CD4-positive, alpha-beta T cell treated with Interleukin-4 for 4 hours (primary cell): ENCODE measurements at regions not wholly inside any gene's neighbourhood (a gene's known extent, or its start where the extent isn't known, plus 50 kb on each side); places are given as distances from the start of the nearest gene placed in this dataset.
"Not testable (repeated sequence)": the region's sequence is repeated elsewhere in the genome, so short reads cannot be mapped to it uniquely, and the experiment has no call there.

Source experiments
- DNase-seq: peaks from one replicate; pipeline ENCODE4 v3.0.0-alpha.2; 2020

DNA sequence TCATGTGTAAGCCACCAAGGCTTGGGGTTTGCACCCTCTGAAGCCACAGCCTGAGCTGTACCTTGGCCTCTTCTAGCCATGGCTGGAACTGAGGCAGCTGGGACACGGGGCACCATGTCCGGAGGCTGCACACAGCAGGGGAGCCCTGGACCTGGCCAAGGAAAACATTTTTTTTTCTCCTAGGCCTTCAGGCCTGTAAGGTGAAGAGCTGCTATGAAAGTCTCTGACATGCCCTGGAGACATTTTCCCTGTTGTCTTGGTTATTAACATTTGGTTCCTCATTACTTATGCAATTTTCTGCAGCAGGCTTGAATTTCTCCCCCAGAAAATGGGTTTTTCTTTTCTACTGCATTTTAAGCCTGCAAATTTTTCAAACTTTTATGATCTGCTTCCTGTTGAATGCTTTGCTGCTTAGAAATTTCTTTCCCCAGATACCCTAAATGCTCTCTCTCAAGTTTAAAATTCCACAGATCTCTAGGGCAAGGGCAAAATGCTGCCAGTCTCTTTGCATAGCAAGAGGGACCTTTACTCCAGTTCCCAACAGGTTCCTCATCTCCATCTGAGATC, 295.8 kb downstream of the LTN1 start:
- DNase-seq: no peak

GRCh38 chr21:28693476-28693875, 299.2 kb downstream of the LTN1 start:
- DNase-seq: no peak

- DNase-seq: no peak
Observed at GRCh38 chr21:28690196-28690595, 302.5 kb downstream of the LTN1 start.

DNA sequence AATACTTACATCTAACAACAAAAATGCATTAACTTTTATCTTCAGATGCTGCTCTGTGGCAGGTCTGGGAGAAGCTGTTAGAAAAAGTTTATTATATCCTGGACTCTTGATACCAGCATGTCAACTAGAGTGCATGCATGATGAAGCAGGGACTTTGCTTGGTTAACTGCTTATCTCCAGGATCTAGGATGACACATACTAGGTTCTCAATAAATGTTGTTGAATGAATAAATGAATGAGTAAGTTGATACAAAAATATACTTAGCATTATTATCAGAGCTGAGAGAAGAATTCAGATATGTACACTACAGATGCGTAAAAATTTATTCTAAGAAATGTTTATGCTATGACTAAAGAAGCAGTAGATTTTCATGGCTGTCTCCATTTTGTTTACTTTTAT, 304.3 kb downstream of the LTN1 start:
- no peak for DNase-seq

DNA sequence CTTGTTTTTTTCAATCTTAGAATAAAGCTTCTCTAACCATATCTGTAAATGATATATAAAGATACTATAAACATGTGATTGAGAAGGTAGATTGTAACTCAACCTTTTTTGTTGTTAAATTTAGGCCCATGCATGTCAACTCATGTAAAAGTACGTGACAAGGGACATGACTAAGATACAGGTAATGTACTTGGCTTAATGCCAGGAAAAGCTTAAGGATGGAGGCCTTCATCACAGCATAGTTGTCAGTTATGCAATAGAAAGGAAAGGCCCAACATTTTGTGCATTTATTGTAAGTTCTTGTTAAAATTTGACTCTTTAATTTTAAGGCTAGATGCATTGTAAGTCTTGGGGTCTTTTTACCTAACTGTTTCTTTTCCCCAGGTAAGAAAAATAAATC, 305.1 kb downstream of the LTN1 start:
- DNase-seq: no peak

- no peak for DNase-seq
Observed at GRCh38 chr21:28683982-28684752, 308.5 kb downstream of the LTN1 start.

DNA sequence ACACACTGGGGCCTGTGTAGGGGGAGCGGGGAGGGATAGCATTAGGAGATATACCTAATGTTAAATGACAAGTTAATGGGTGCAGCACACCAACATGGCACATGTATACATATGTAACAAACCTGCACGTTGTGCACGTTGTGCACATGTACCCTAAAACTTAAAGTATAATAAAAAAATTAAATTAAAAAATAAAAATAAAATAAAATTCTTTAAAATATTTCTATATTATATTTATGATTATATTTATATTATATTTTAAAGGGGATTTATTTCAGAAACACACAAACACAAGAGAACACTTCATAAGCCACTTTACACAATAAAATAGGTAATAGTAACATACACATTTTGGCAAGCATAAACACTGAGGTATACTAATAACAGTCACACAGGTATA, 309.8 kb downstream of the LTN1 start:
- DNase-seq: not testable (repeated sequence)

DNA sequence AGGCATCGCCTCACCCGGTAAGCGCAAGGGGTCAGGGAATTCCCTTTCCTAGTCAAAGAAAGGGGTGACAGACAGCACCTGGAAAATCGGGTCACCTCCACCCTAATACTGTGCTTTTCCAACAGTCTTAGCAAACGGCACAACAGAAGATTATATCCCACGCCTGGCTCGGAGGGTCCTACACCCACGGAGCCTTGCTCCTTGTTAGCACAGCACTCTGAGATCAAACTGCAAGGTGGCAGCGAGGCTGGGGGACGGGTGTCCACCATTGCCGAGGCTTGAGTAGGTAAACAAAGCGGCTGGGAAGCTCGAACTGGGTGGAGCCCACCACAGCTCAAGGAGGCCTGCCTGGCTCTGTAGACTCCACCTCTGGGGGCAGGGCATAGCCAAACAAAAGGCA, 315.6 kb downstream of the LTN1 start:
- DNase-seq: not testable (repeated sequence)

GRCh38 chr21:28675331-28676041, 317.2 kb downstream of the LTN1 start:
- no peak for DNase-seq

GRCh38 chr21:28674763-28675162, 317.9 kb downstream of the LTN1 start:
- no peak for DNase-seq

DNA sequence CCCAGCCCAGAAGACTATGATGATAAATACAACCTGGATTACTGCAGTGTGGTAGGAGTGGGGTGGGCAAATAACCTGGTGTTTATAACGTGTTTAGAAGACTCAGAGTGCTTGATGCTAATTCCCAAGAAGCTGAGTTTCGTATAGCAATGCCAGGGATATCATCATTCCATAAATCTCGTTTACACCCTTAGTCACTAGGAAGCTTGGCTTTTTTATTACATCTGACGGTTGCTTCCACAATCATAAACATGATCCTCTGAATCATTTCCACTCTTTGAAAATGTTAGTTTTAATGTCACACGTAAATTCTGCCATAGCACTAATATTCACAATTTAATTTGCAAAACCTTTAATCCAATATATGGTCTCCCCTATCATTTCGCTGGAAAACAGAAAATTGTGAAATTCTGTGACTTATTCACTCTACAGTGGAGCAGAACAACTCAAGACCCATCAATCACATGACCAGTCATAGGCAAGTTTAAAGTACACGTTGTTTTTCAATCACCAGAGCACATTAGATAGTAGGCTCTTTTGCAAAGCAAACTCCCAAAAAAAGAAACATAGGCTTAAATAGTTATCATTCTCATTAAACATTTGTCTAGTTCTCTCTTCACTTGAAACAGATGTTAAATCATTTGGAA, 321.0 kb downstream of the LTN1 start:
- no peak for DNase-seq

DNA sequence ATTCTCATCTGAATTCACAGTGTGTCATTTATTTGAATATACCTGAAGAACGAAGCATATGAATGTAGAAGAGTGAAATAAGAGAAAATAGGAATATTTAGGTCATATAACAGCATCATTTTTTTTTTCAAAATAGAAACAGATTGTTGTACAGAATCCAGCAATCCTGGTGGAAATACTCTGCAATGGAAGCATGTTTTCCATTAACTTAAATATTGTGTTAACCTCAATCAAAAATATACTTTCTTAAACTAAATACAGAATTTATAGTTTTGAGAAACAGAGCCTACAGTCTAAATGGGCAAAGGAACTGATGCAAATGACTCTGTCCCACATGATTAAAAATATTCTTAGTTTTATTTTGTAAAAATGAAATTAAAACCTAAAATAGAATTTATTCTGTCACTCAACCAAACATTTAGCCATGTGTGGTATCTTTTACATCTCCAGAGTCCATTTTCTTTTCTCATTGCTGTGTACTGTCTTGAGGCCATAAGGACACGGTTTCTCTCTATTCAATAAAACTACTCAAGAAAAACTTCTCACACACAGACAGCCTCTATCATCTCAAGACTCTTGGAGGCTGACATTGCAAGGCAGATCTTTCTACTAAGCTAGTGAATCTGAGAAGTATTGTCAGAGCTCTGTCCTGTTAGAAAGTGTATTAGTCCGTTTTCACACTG, 322.6 kb downstream of the LTN1 start:
- no peak for DNase-seq

GRCh38 chr21:28669321-28669720, 323.4 kb downstream of the LTN1 start:
- no peak for DNase-seq

DNA sequence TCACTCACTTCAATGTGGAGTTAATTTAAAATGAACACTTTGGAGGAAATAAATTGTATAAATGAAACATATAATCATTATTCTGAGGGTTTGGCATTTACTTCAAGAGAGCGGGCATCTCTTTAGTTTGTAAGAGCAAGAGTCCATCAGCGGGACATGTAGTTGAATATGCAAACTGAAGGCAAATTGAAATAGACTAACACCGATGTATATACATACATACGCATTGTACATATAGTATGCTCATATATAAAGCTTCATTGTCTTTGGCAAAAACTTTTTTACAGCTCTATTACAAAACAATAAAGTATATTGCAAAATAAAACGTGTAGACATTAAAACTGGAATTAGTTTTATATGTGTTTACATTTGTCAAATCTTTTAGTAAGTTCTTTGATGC, 328.9 kb downstream of the LTN1 start:
- no peak for DNase-seq

DNA sequence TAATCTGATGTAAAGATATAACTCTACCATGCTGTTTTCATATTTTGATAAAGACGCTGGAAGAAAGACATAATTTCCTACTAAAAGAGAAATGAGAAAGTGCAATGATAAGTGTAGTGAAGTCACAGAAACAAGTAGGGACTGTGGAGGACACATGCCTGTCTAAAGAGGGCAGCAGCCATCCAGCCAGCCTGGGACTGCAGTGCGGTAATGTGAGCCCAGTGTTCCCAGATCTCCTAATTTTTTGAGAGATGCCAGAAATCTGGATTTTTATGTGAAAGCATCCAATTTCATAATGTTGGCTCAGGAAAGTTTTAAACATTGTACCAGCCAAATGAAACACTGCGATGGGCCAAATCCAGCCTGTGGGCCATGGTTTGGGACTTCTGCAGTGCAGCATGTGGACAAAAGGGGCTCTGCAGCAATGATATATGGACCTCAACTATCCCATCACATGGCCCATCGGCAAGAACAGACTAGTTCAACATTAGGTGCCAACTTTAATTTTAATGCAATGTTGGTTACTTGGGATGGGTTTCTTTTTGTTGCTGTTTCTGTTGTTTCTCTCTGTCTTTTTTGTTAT, 329.5 kb downstream of the LTN1 start:
- DNase-seq: no peak

DNA sequence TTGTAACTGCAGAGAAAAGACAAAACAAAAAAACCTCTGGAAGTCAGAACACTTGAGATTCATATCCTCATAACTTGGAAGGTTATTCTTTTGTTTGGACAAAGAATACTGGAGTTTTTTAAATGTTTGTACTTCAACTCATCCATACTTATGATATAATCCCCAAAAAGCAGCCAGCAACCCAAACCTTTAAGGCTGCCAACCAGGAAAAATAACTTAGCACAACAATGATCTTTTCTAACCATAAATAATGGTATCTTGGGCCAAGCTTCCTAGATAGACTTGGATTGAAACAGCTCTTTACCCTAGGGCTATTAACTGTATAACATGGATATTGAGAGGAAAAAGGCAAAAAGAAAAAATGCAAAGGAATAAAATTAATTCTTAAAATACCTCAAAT, 335.1 kb downstream of the LTN1 start:
- no peak for DNase-seq

- DNase-seq: no peak
Observed at GRCh38 chr21:28655471-28655870, 337.2 kb downstream of the LTN1 start.

DNA sequence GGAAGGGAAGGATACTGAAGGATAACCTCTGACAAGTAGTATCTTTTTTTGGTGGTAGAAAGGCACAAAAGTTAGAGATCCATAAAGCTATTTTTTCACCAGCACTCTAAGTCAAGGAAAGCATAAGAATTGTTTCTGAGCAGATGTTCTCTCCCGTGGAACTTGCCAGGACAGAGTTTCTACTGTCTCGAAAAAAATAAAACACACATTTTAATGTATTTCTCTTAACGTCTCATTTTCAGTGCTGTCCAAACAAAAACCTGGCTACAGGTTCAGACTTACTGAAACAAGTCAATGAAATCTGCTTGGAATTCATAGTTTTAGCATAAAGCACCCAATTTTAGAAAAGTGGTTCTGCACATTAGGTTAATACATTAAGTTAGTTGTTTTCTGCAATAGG, 338.3 kb downstream of the LTN1 start:
- DNase-seq: no peak

- DNase-seq: no peak
Observed at GRCh38 chr21:28644762-28645161, 347.9 kb downstream of the LTN1 start.

GRCh38 chr21:28642891-28643290, 349.8 kb downstream of the LTN1 start:
- DNase-seq: no peak

DNA sequence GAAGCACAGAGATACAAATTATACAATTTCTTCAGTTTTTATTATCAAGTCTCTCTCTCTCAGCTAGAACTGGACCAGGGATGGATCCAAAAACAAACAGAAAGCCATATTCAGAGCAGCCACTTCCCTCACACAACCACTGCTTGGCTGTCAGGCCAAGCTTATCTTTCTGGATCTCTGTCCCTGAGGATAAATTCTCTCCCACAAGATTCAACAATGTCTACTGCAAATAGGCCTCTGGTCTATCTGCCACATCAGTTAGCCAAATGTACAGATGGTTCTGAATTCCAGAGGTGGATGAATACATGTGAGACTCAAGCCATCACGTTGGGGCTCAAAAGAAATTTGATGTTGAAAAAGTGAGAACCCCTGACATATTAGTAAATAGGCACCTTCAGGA, 350.9 kb downstream of the LTN1 start:
- DNase-seq: no peak

DNA sequence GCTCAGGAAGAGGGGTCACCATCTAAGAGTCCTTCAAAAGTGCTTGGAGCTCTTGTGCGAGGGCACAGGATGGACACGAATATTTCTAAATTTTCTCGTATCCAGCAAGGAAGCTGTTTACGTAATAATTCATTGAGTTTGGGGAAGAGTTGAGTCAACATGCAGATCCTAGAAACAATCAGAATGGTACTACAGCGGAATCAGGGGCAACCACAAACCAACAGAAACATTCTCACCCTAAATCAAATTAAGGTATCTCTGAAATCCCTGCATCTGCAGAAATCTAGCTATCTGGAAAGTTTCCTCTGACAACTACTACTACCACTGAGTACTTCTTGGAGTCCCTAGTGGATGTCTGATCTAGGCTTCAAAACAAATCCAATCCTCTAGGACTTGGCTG, 352.4 kb downstream of the LTN1 start:
- DNase-seq: no peak

GRCh38 chr21:28639737-28640136, 352.9 kb downstream of the LTN1 start:
- DNase-seq: no peak
